ENCODE measurements at regions not wholly inside any gene's neighbourhood (a gene's known extent, or its start where the extent isn't known, plus 50 kb on each side); places are given as distances from the start of the nearest gene placed in this dataset.

- no peak for DNase-seq (ENCODE audit: low spot score)
Measured at GRCh38 chr17:45715787-45716186, 68.3 kb upstream of the CRHR1 start.

GRCh38 chr17:45718791-45719190 lies 65.3 kb upstream of the CRHR1 start:
- no peak for DNase-seq (ENCODE audit: low spot score)

- no peak for DNase-seq (ENCODE audit: low spot score)
Measured at GRCh38 chr17:45719335-45720071, 64.6 kb upstream of the CRHR1 start.

GRCh38 chr17:45720386-45720785 lies 63.7 kb upstream of the CRHR1 start:
- DNase-seq (ENCODE audit: low spot score), result no peak

GRCh38 chr17:45722161-45722560 lies 62.0 kb upstream of the CRHR1 start:
- DNase-seq (ENCODE audit: low spot score), result no peak

- no peak for DNase-seq (ENCODE audit: low spot score)
Measured at GRCh38 chr17:45729294-45729907, 54.7 kb upstream of the CRHR1 start.

DNA sequence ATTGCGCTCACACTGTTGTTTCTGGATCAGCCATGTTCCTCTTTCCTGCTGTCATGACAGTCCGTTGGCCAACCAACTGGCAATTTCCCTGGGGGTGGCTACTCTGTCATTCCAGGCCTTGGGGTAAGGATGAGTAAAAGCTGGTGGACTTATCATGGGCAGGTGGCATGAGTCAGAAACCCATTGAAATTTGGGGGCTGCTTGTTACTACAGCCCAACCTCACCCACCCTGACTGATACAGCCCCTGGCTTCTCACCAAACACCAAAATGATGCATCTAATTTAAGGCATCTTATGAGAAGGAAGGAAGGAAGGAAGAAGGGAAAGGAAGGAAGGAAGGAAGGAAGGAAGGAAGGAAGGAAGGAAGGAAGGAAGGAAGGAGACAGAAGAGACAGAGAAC lies 53.9 kb upstream of the CRHR1 start:
- DNase-seq (ENCODE audit: low spot score), result no peak

- DNase-seq (ENCODE audit: low spot score), result no peak
Measured at GRCh38 chr17:45731459-45731858, 52.7 kb upstream of the CRHR1 start.

DNA sequence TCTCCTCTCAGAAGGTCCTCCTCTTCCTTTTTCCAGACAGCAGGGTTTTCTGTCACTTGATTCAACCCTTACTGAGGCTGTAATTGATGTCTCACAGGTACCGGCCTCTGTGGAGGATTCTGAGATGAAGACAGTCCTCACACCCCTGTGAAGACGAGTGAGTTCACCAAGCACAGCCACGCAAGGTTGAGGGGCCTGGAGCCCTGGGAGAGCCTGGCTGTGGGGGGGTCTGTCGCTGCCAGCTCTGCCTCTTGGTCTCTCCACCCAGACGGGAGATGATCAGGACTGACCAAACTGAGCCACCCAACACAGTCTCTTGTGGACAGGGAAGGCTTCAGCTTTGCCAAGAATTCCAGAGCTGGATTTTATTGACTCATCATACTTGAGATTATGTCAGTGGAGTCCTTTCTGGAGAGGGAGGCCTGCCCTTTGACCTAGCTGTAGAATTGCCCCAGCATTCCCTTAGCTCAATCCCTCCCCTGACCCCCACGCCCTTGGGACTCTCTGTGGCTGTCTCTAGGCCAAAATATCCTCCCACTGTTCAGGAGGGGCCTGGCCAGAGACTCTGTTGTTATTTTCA lies 51.1 kb upstream of the CRHR1 start:
- DNase-seq (ENCODE audit: low spot score), result no peak

DNA sequence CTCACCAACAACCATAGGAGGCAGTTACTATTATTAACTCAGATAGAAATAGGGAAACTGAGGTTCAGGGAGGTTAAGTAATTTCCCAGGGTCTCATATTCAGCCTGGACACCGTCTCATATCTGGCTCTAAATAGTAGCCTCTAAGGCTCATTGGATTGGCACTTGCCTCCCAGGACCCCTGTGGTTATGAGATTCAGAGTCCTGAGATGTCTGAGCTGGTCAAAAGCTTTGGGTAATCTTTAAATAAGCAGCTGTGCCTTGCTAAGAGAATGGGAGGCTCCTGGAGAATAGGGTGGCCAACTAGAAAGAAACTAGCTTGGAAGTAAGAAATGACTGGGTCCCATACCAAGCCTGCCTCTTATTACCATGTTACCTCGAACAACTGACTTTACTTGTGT lies 50.3 kb upstream of the CRHR1 start:
- DNase-seq (ENCODE audit: low spot score), result no peak

All from mucosa of gallbladder (tissue), 1 donor.